NCI-H2107 (cell line): ENCODE measurements at regions not wholly inside any gene's neighbourhood (a gene's known extent, or its start where the extent isn't known, plus 50 kb on each side); places are given as distances from the start of the nearest gene placed in this dataset.
"Not testable (repeated sequence)": the region's sequence is repeated elsewhere in the genome, so short reads cannot be mapped to it uniquely, and the experiment has no call there.

Experiments used
- DNase-seq: peaks from one replicate; lab custom pipeline; 2025; lab: John Stamatoyannopoulos, UW

- no peak for DNase-seq
Measured at GRCh38 chr10:123270221-123270620, 116.0 kb downstream of the BUB3 start.

- no peak for DNase-seq
Measured at GRCh38 chr10:123270806-123271205, 116.6 kb downstream of the BUB3 start.

GRCh38 chr10:123272171-123272570 lies 118.0 kb downstream of the BUB3 start:
- DNase-seq, result no peak

GRCh38 chr10:123274306-123275135 lies 120.3 kb downstream of the BUB3 start:
- DNase-seq, result no peak

GRCh38 chr10:123275136-123275564 lies 120.9 kb downstream of the BUB3 start:
- no peak for DNase-seq

- no peak for DNase-seq
Measured at GRCh38 chr10:123278445-123278844, 124.2 kb downstream of the BUB3 start.

GRCh38 chr10:123283371-123283770 lies 129.2 kb downstream of the BUB3 start:
- not testable (repeated sequence) for DNase-seq

- no peak for DNase-seq
Measured at GRCh38 chr10:123284022-123284421, 129.8 kb downstream of the BUB3 start.

- no peak for DNase-seq
Measured at GRCh38 chr10:123287594-123288247, 133.5 kb downstream of the BUB3 start.

- no peak for DNase-seq
Measured at GRCh38 chr10:123289432-123289831, 135.2 kb downstream of the BUB3 start.

GRCh38 chr10:123294109-123294508 lies 139.9 kb downstream of the BUB3 start:
- no peak for DNase-seq

- DNase-seq, result no peak
Measured at GRCh38 chr10:123294886-123295285, 140.7 kb downstream of the BUB3 start.

- DNase-seq, result no peak
Measured at GRCh38 chr10:123295644-123296043, 141.4 kb downstream of the BUB3 start.

- no peak for DNase-seq
Measured at GRCh38 chr10:123297175-123297574, 143.0 kb downstream of the BUB3 start.

GRCh38 chr10:123298583-123298982 lies 144.4 kb downstream of the BUB3 start:
- no peak for DNase-seq

GRCh38 chr10:123299598-123299997 lies 145.4 kb downstream of the BUB3 start:
- no peak for DNase-seq

- DNase-seq, result no peak
Measured at GRCh38 chr10:123301077-123301857, 147.1 kb downstream of the BUB3 start.

- DNase-seq, result no peak
Measured at GRCh38 chr10:123303581-123304337, 149.6 kb downstream of the BUB3 start.

- DNase-seq, result no peak
Measured at GRCh38 chr10:123305671-123306070, 151.5 kb downstream of the BUB3 start.

- DNase-seq, result no peak
Measured at GRCh38 chr10:123306290-123306689, 152.1 kb downstream of the BUB3 start.

GRCh38 chr10:123309731-123310130 lies 155.5 kb downstream of the BUB3 start:
- DNase-seq, result no peak

- no peak for DNase-seq
Measured at GRCh38 chr10:123316776-123317175, 162.6 kb downstream of the BUB3 start.
